ENCODE measurements at regions not wholly inside any gene's neighbourhood (a gene's known extent, or its start where the extent isn't known, plus 50 kb on each side); places are given as distances from the start of the nearest gene placed in this dataset.

- H3K79me2 ChIP-seq (ENCODE audit: insufficient read depth, low read length), result no peaks in the 10 kb centered on the region
- H4K20me1 ChIP-seq (ENCODE audit: insufficient read depth, low read length), result no peaks in the 10 kb centered on the region
- no peak overlapping the region for H2AFZ ChIP-seq (ENCODE audit: low read length)
- H3K4me3 ChIP-seq (ENCODE audit: low read depth, low read length, poor library complexity, severe bottlenecking), result no peak overlapping the region
- H3K27ac ChIP-seq (ENCODE audit: low read depth, low read length, poor library complexity, severe bottlenecking), result no peak overlapping the region
- H3K9me2 ChIP-seq (ENCODE audit: low read depth, low read length), result no peaks in the 10 kb centered on the region
- H3K36me3 ChIP-seq (ENCODE audit: insufficient read depth, low read length), result no peaks in the 10 kb centered on the region
- no peak overlapping the region for H3K9ac ChIP-seq (ENCODE audit: low read length)
- no peaks in the 10 kb centered on the region for H3F3A ChIP-seq (ENCODE audit: insufficient read depth, low read length)
- no peak overlapping the region for H3K4me2 ChIP-seq (ENCODE audit: low read length)
- no peaks in the 10 kb centered on the region for H3K9me3 ChIP-seq (ENCODE audit: low read length)
- H3K27me3 ChIP-seq (ENCODE audit: insufficient read depth, low read length), result no peaks in the 10 kb centered on the region
- TF ChIP-seq CTCF (IDR thresholded peaks at IDR 0.05; ENCODE audit: low read length), result no peak
- no peak for TF ChIP-seq EZH2 (IDR thresholded peaks at IDR 0.05; ENCODE audit: borderline replicate concordance, low read length)
- H3K4me1 ChIP-seq (ENCODE audit: insufficient read depth, low read length, severe bottlenecking), result no peaks in the 10 kb centered on the region
These were observed 99.2 kb upstream of the PWP1 start for GRCh38 chr12:107586256-107586970.

GRCh38 chr12:107590413-107590812, 95.2 kb upstream of the PWP1 start:
- Histone ChIP-seq H3K27me3 (ENCODE audit: insufficient read depth, low read length) (no peaks in the 10 kb centered on the region), H3K79me2 (ENCODE audit: insufficient read depth, low read length) (no peaks in the 10 kb centered on the region), H3K36me3 (ENCODE audit: insufficient read depth, low read length) (no peaks in the 10 kb centered on the region), H3K27ac (ENCODE audit: low read depth, low read length, poor library complexity, severe bottlenecking) (no peak overlapping the region), H3K4me2 (ENCODE audit: low read length) (no peak overlapping the region), H3F3A (ENCODE audit: insufficient read depth, low read length) (no peaks in the 10 kb centered on the region), H3K4me1 (ENCODE audit: insufficient read depth, low read length, severe bottlenecking) (no peaks in the 10 kb centered on the region), H3K9me2 (ENCODE audit: low read depth, low read length) (no peaks in the 10 kb centered on the region), H2AFZ (ENCODE audit: low read length) (no peak overlapping the region), H4K20me1 (ENCODE audit: insufficient read depth, low read length) (no peaks in the 10 kb centered on the region), H3K9me3 (ENCODE audit: low read length) (no peaks in the 10 kb centered on the region), H3K9ac (ENCODE audit: low read length) (no peak overlapping the region), H3K4me3 (ENCODE audit: low read depth, low read length, poor library complexity, severe bottlenecking) (no peak overlapping the region)
- no peak for TF ChIP-seq EZH2 (IDR thresholded peaks at IDR 0.05; ENCODE audit: borderline replicate concordance, low read length)
- TF ChIP-seq CTCF (IDR thresholded peaks at IDR 0.05; ENCODE audit: low read length), result no peak

GRCh38 chr12:107590814-107591375, 94.7 kb upstream of the PWP1 start:
- no peaks in the 10 kb centered on the region for H3F3A ChIP-seq (ENCODE audit: insufficient read depth, low read length)
- H3K9me3 ChIP-seq (ENCODE audit: low read length), result no peaks in the 10 kb centered on the region
- H3K79me2 ChIP-seq (ENCODE audit: insufficient read depth, low read length), result no peaks in the 10 kb centered on the region
- H3K27me3 ChIP-seq (ENCODE audit: insufficient read depth, low read length), result no peaks in the 10 kb centered on the region
- H3K27ac ChIP-seq (ENCODE audit: low read depth, low read length, poor library complexity, severe bottlenecking), result no peak overlapping the region
- H2AFZ ChIP-seq (ENCODE audit: low read length), result no peak overlapping the region
- TF ChIP-seq CTCF (IDR thresholded peaks at IDR 0.05; ENCODE audit: low read length) (no peak), EZH2 (IDR thresholded peaks at IDR 0.05; ENCODE audit: borderline replicate concordance, low read length) (no peak)
- no peak overlapping the region for H3K4me3 ChIP-seq (ENCODE audit: low read depth, low read length, poor library complexity, severe bottlenecking)
- no peaks in the 10 kb centered on the region for H4K20me1 ChIP-seq (ENCODE audit: insufficient read depth, low read length)
- H3K9me2 ChIP-seq (ENCODE audit: low read depth, low read length), result no peaks in the 10 kb centered on the region
- H3K4me1 ChIP-seq (ENCODE audit: insufficient read depth, low read length, severe bottlenecking), result no peaks in the 10 kb centered on the region
- H3K36me3 ChIP-seq (ENCODE audit: insufficient read depth, low read length), result no peaks in the 10 kb centered on the region
- no peak overlapping the region for H3K9ac ChIP-seq (ENCODE audit: low read length)
- H3K4me2 ChIP-seq (ENCODE audit: low read length), result no peak overlapping the region

Measured in OCI-LY1 (cell line).